HepG2 (cell line): ENCODE measurements at regions not wholly inside any gene's neighbourhood (a gene's known extent, or its start where the extent isn't known, plus 50 kb on each side); places are given as distances from the start of the nearest gene placed in this dataset.

ENCODE experiments used
- ATAC-seq: fragments of 200-7000 bp; cut with Tn5 transposase; 3 replicates; pipeline ENCODE4 v1.9.1; 2020; ENCODE audit warnings: mild to moderate bottlenecking, moderate library complexity
- BruUV-seq: library from RNA; stranded (reverse); fragments of 400-500 nt; replicated peaks from 2 replicates; lab custom pipeline; 2021; lab: Mats Ljungman, UMichigan
- CTCF ChIA-PET: fragments of 300-600 bp; formaldehyde crosslinking; extraction: SDS; loops from one replicate; lab custom pipeline; 2021; ENCODE audit warnings: low total read pairs, inconsistent platforms, low intra/inter-chr PET ratio; lab: Yijun Ruan, JAX
- POLR2A ChIA-PET: fragments of 350-600 bp; sonication (Branson Sonifier 250); formaldehyde crosslinking; loops from one replicate; lab custom pipeline; 2020; ENCODE audit warnings: antibody characterized with exemption, inconsistent platforms; lab: Yijun Ruan, JAX
- DNase-seq: peaks from one replicate; pipeline ENCODE4 v3.0.0-alpha.2; 2015; ENCODE audit warnings: low spot score
- FAIRE-seq: peaks from 3 replicates; lab custom pipeline; 2011; peaks lifted over from hg19 to GRCh38; lab: Jason Lieb, UNC
- H2AFZ ChIP-seq: one replicate; pipeline ENCODE4 v1.6.1; 2011; ENCODE audit warnings: low read length, inconsistent platforms
- H3K27ac ChIP-seq: fragments of 300-600 bp; 3 replicates; pipeline ENCODE4 v1.8.0; 2011; ENCODE audit warnings: mixed run types, mild to moderate bottlenecking, mixed read lengths, low read length, inconsistent platforms; ENCODE audit not compliant: insufficient read depth; ENCODE audit errors: extremely low read length
- H3K27me3 ChIP-seq, 2 experiments: fragments of 200-600 bp in 1 of 2; 2 replicates in 1 of 2; 3 replicates in 1 of 2; pipeline versions ENCODE4 v1.6.0 to v1.8.0; 2011; ENCODE audit warnings: low read length in 2 of 2, mild to moderate bottlenecking in 2 of 2, moderate library complexity in 2 of 2, inconsistent platforms in 1 of 2; ENCODE audit not compliant: insufficient read depth in 2 of 2, control insufficient read depth in 1 of 2
- H3K36me3 ChIP-seq, 2 experiments: fragments of 200-600 bp in 1 of 2; replicated peaks in 1 of 2; 2 replicates in 1 of 2; 3 replicates in 1 of 2; pipeline versions ENCODE4 v1.5.1 to v1.8.0; 2011; ENCODE audit warnings: low read length in 2 of 2, inconsistent platforms in 1 of 2; ENCODE audit not compliant: insufficient read depth in 2 of 2, control insufficient read depth in 1 of 2
- H3K4me1 ChIP-seq: 2 replicates; pipeline ENCODE4 v1.5.1; 2012; ENCODE audit warnings: low read length, inconsistent platforms; ENCODE audit not compliant: insufficient read depth
- H3K4me2 ChIP-seq: 2 replicates; pipeline ENCODE4 v1.6.0; 2011; ENCODE audit warnings: low read depth, low read length, inconsistent platforms
- H3K4me3 ChIP-seq, 3 experiments: fragments of 200-600 bp in 1 of 3; sonication (generic), shearing (Covaris generic) in 1 of 3; replicated peaks in 1 of 3; 2 replicates each; pipeline ENCODE4 v1.5.1; 2011 to 2016; ENCODE audit warnings: low read length in 3 of 3, inconsistent platforms in 2 of 3, low read depth in 2 of 3, mild to moderate bottlenecking in 2 of 3, control low read depth in 1 of 3, mixed read lengths in 1 of 3; ENCODE audit not compliant: insufficient read depth in 1 of 3
- H3K79me2 ChIP-seq: one replicate; pipeline ENCODE4 v1.6.1; 2011; ENCODE audit warnings: low read length, inconsistent platforms; ENCODE audit not compliant: insufficient read depth
- H3K9ac ChIP-seq: 2 replicates; pipeline ENCODE4 v1.6.0; 2011; ENCODE audit warnings: mild to moderate bottlenecking, low read depth, low read length, inconsistent platforms; ENCODE audit not compliant: insufficient read depth
- H3K9me3 ChIP-seq: 2 replicates; pipeline ENCODE4 v1.5.1; 2012; ENCODE audit warnings: mild to moderate bottlenecking, low read length
- H4K20me1 ChIP-seq: 2 replicates; pipeline ENCODE4 v1.6.0; 2011; ENCODE audit warnings: inconsistent platforms, mild to moderate bottlenecking, low read length, moderate library complexity; ENCODE audit not compliant: insufficient read depth
- ARNT2 ChIP-seq: sonication (generic); formaldehyde crosslinking; IDR thresholded peaks from 2 replicates; pipeline ENCODE4 v1.8.0; 2022; ENCODE audit warnings: mild to moderate bottlenecking, low read depth, missing genetic modification reagents, moderate library complexity
- CAMTA2 ChIP-seq: sonication (generic); formaldehyde crosslinking; IDR thresholded peaks from 2 replicates; pipeline ENCODE4 v1.4.0; 2020; ENCODE audit warnings: mild to moderate bottlenecking, missing genetic modification reagents, borderline replicate concordance
- HNF1A ChIP-seq, 2 experiments: sonication (generic) in 1 of 2; formaldehyde crosslinking in 1 of 2; IDR thresholded peaks; 2 replicates each; pipeline versions ENCODE4 v1.4.0 to v1.6.1; 2016 to 2020; ENCODE audit warnings: borderline replicate concordance in 1 of 2, low read depth in 1 of 2, mild to moderate bottlenecking in 1 of 2, missing genetic modification reagents in 1 of 2
- MLX ChIP-seq: IDR thresholded peaks from 2 replicates; pipeline ENCODE4 v1.6.1; 2016
- NCOA2 ChIP-seq: sonication (generic); formaldehyde crosslinking; IDR thresholded peaks from 2 replicates; pipeline ENCODE4 v1.8.0; 2022; ENCODE audit warnings: inconsistent platforms
- SSRP1 ChIP-seq: IDR thresholded peaks from 2 replicates; pipeline ENCODE4 v1.6.1; 2016; ENCODE audit warnings: control low read depth
- TAF1 ChIP-seq: sonication (generic); formaldehyde crosslinking; IDR thresholded peaks from 2 replicates; pipeline ENCODE4 v1.4.0; 2020; ENCODE audit warnings: missing genetic modification reagents
- U2AF2 ChIP-seq: fragments of 200-400 bp; formaldehyde crosslinking; IDR thresholded peaks from 2 replicates; pipeline ENCODE4 v1.6.1; 2017; ENCODE audit warnings: low read depth, mild to moderate bottlenecking, low read length
- ZC3H13 ChIP-seq: sonication (generic); formaldehyde crosslinking; IDR thresholded peaks from 2 replicates; pipeline ENCODE4 v1.8.1; 2023; ENCODE audit warnings: mild to moderate bottlenecking, missing genetic modification reagents, moderate library complexity
- ZFP62 ChIP-seq: sonication (generic); formaldehyde crosslinking; IDR thresholded peaks from 2 replicates; pipeline ENCODE4 v1.4.0; 2020; ENCODE audit warnings: missing genetic modification reagents
- ZKSCAN8 ChIP-seq: IDR thresholded peaks from 2 replicates; pipeline ENCODE4 v1.6.1; 2016; ENCODE audit warnings: borderline replicate concordance, missing genetic modification reagents, missing compliant biosample characterization
- ZNF331 ChIP-seq: sonication (generic); formaldehyde crosslinking; IDR thresholded peaks from 2 replicates; pipeline ENCODE4 v1.4.0; 2020; ENCODE audit warnings: missing genetic modification reagents
- ZNF335 ChIP-seq: sonication (generic); formaldehyde crosslinking; IDR thresholded peaks from 2 replicates; pipeline ENCODE4 v1.4.0; 2020; ENCODE audit warnings: missing genetic modification reagents
- ZNF367 ChIP-seq: sonication (generic); formaldehyde crosslinking; IDR thresholded peaks from 2 replicates; pipeline ENCODE4 v1.4.0; 2020; ENCODE audit warnings: missing genetic modification reagents, borderline replicate concordance
- ZNF468 ChIP-seq: sonication (generic); formaldehyde crosslinking; IDR thresholded peaks from 2 replicates; pipeline ENCODE4 v1.8.0; 2022; ENCODE audit warnings: mild to moderate bottlenecking, moderate library complexity, missing genetic modification reagents
- ZNF780A ChIP-seq: sonication (generic); formaldehyde crosslinking; IDR thresholded peaks from 2 replicates; pipeline ENCODE4 v1.8.0; 2022; ENCODE audit warnings: mild to moderate bottlenecking, missing genetic modification reagents, moderate library complexity
- WGBS: methylation state at CpG from one replicate; pipeline ENCODE4 v1.1.6; 2017; ENCODE audit warnings: low lambda C conversion rate; 5-methylcytosine and 5-hydroxymethylcytosine counted together
- in situ Hi-C: cut with HindIII; loops from 2 replicates; pipeline ENCODE4 v1.10.0; 2017; ENCODE audit warnings: low pct_unique_long_range_greater_than_20kb; ENCODE audit not compliant: extremely low pct_ligation_motif_present
- intact Hi-C: fragments of 100-400 bp; cut with micrococcal nuclease; formaldehyde crosslinking; loops from one replicate; pipeline ENCODE4 v1.10.0; 2022; ENCODE audit not compliant: unreplicated experiment
- TF ChIP-seq, protein P1 (sequence below): sonication (generic); formaldehyde crosslinking; IDR thresholded peaks from 2 replicates; pipeline ENCODE4 v1.5.1; 2020; ENCODE audit warnings: mild to moderate bottlenecking, missing genetic modification reagents, borderline replicate concordance
- TF ChIP-seq, protein P2 (sequence below): sonication (generic); formaldehyde crosslinking; IDR thresholded peaks from 2 replicates; pipeline ENCODE4 v1.5.0; 2020; ENCODE audit warnings: missing genetic modification reagents

DNA sequence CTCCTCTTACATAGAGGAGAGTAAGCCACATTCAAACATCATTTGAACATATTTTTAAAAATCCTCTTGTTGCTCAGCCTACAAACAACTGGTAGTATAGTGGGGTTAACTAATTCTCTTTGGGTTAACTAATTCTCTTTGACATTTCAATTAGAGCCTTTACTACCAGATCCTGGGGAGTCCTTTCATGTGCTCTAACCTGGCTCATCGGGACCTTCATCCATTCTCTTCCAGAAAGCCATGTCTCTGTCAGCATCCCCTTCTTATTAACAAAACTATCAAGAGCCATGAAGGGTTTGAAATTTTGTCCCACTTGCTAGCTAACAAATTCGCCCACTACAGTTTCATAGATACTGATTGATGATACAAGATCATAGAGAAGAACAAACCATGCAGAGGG lies 349.8 kb upstream of the PABPC4L start:
- no peak overlapping the region for H2AFZ ChIP-seq
- H3K4me2 ChIP-seq = no peak overlapping the region
- DNase-seq (no peak), ATAC-seq (no peak), FAIRE-seq (no peak)
- WGBS = 0% methylated on average over 2 of the region's 2 CpGs
- H3K9me3 ChIP-seq = no peaks in the 10 kb centered on the region
- no peaks in the 10 kb centered on the region for H3K79me2 ChIP-seq
- no peaks in the 10 kb centered on the region for H4K20me1 ChIP-seq
- no peak overlapping the region for H3K9ac ChIP-seq
- H3K27me3 ChIP-seq = no peaks in the 10 kb centered on the region
- TF ChIP-seq NCOA2 = no peak
- TF ChIP-seq CAMTA2 = no peak
- no peak for TF ChIP-seq ZNF367 (CRISPR knock-in tag)
- no peak for TF ChIP-seq ARNT2 (CRISPR knock-in tag)
- TF ChIP-seq MLX (CRISPR knock-in tag) = no peak
- no peak for TF ChIP-seq ZFP62 (CRISPR knock-in tag)
- TF ChIP-seq HNF1A (IDR thresholded peaks at IDR 0.05; ENCODE audit: low read depth) = no peak
- TF ChIP-seq HNF1A (CRISPR knock-in tag; IDR thresholded peaks at IDR 0.05; ENCODE audit: borderline replicate concordance) = no peak
- TF ChIP-seq SSRP1 = no peak
- TF ChIP-seq ZC3H13 (CRISPR knock-in tag) = no peak
- TF ChIP-seq ZNF468 (CRISPR knock-in tag) = no peak
- TF ChIP-seq, protein P1, sequence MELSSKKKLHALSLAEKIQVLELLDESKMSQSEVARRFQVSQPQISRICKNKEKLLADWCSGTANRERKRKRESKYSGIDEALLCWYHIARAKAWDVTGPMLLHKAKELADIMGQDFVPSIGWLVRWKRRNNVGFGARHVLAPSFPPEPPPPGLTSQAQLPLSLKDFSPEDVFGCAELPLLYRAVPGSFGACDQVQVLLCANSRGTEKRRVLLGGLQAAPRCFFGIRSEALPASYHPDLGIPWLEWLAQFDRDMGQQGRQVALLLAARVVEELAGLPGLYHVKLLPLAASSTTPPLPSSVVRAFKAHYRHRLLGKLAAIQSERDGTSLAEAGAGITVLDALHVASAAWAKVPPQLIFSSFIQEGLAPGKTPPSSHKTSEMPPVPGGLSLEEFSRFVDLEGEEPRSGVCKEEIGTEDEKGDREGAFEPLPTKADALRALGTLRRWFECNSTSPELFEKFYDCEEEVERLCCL (CRISPR knock-in tag) = no peak
- TF ChIP-seq U2AF2 = no peak
- no peak for TF ChIP-seq TAF1 (CRISPR knock-in tag)
- no peak for TF ChIP-seq ZKSCAN8 (CRISPR knock-in tag)
- TF ChIP-seq ZNF780A (CRISPR knock-in tag) = no peak
- TF ChIP-seq, protein P2, sequence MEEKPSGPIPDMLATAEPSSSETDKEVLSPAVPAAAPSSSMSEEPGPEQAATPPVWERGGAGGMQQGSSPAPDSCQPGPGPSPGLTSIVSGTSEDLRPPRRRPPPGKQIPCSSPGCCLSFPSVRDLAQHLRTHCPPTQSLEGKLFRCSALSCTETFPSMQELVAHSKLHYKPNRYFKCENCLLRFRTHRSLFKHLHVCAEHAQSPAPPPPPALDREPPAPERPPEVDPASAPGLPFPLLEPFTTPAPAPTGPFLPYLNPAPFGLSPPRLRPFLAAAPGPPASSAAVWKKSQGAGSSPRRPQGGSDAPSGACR (CRISPR knock-in tag) = no peak
- TF ChIP-seq ZNF331 = no peak
- no peak for TF ChIP-seq ZNF335 (CRISPR knock-in tag)
- H3K4me3 ChIP-seq = no peak overlapping the region
- intact Hi-C loops (no loop called here), in situ Hi-C loops (no loop called here)
- ChIA-PET POLR2A (no interaction called here), CTCF (no interaction called here)
- no peak overlapping the region for H3K27ac ChIP-seq
- BruUV-seq = no TSS peak
- H3K36me3 ChIP-seq = no peaks in the 10 kb centered on the region
- H3K4me1 ChIP-seq = no peaks in the 10 kb centered on the region
